ENCODE measurements at regions not wholly inside any gene's neighbourhood (a gene's known extent, or its start where the extent isn't known, plus 50 kb on each side); places are given as distances from the start of the nearest gene placed in this dataset.

GRCh38 chr11:29669310-29669709 lies 347.5 kb downstream of the KCNA4 start:
- peaks cover 1% of the 10 kb centered on the region for H3K27me3 Mint-ChIP-seq (ENCODE audit: unreplicated experiment)
- no peak for TF ChIP-seq CTCF (IDR thresholded peaks at IDR 0.05; ENCODE audit: unreplicated experiment)
- H3K4me3 Mint-ChIP-seq (ENCODE audit: unreplicated experiment), result no peak overlapping the region
- H3K36me3 Mint-ChIP-seq (ENCODE audit: low read depth, unreplicated experiment), result no peaks in the 10 kb centered on the region
- H3K4me1 Mint-ChIP-seq (ENCODE audit: unreplicated experiment), result no peaks in the 10 kb centered on the region
- H3K9me3 Mint-ChIP-seq (ENCODE audit: unreplicated experiment), result no peaks in the 10 kb centered on the region
- DNase-seq (ENCODE audit: low spot score), result no peak
- H3K27ac Mint-ChIP-seq (ENCODE audit: unreplicated experiment), result no peak overlapping the region

- Mint-ChIP-seq H3K4me1 (ENCODE audit: unreplicated experiment) (no peaks in the 10 kb centered on the region), H3K27ac (ENCODE audit: unreplicated experiment) (no peak overlapping the region), H3K9me3 (ENCODE audit: unreplicated experiment) (no peaks in the 10 kb centered on the region), H3K4me3 (ENCODE audit: unreplicated experiment) (no peak overlapping the region), H3K27me3 (ENCODE audit: unreplicated experiment) (no peaks in the 10 kb centered on the region), H3K36me3 (ENCODE audit: low read depth, unreplicated experiment) (no peaks in the 10 kb centered on the region)
- TF ChIP-seq CTCF (IDR thresholded peaks at IDR 0.05; ENCODE audit: unreplicated experiment), result no peak
- no peak for DNase-seq (ENCODE audit: low spot score)
These were observed 359.1 kb downstream of the KCNA4 start for GRCh38 chr11:29657709-29658108.

GRCh38 chr11:29656597-29656996 lies 360.2 kb downstream of the KCNA4 start:
- no peak overlapping the region for H3K4me3 Mint-ChIP-seq (ENCODE audit: unreplicated experiment)
- no peak for DNase-seq (ENCODE audit: low spot score)
- TF ChIP-seq CTCF (IDR thresholded peaks at IDR 0.05; ENCODE audit: unreplicated experiment), result no peak
- no peak overlapping the region for H3K27ac Mint-ChIP-seq (ENCODE audit: unreplicated experiment)
- H3K4me1 Mint-ChIP-seq (ENCODE audit: unreplicated experiment), result no peaks in the 10 kb centered on the region
- H3K27me3 Mint-ChIP-seq (ENCODE audit: unreplicated experiment), result no peaks in the 10 kb centered on the region
- no peaks in the 10 kb centered on the region for H3K36me3 Mint-ChIP-seq (ENCODE audit: low read depth, unreplicated experiment)
- no peaks in the 10 kb centered on the region for H3K9me3 Mint-ChIP-seq (ENCODE audit: unreplicated experiment)

- DNase-seq (ENCODE audit: low spot score), result no peak
- no peak for TF ChIP-seq CTCF (IDR thresholded peaks at IDR 0.05; ENCODE audit: unreplicated experiment)
- Mint-ChIP-seq H3K4me1 (ENCODE audit: unreplicated experiment) (no peaks in the 10 kb centered on the region), H3K27me3 (ENCODE audit: unreplicated experiment) (no peaks in the 10 kb centered on the region), H3K4me3 (ENCODE audit: unreplicated experiment) (no peak overlapping the region), H3K9me3 (ENCODE audit: unreplicated experiment) (no peaks in the 10 kb centered on the region), H3K27ac (ENCODE audit: unreplicated experiment) (no peak overlapping the region), H3K36me3 (ENCODE audit: low read depth, unreplicated experiment) (no peaks in the 10 kb centered on the region)
These were observed 371.5 kb downstream of the KCNA4 start for GRCh38 chr11:29645373-29645772.

GRCh38 chr11:29641201-29641600 lies 375.6 kb downstream of the KCNA4 start:
- no peak for DNase-seq (ENCODE audit: low spot score)
- no peak for TF ChIP-seq CTCF (IDR thresholded peaks at IDR 0.05; ENCODE audit: unreplicated experiment)
- H3K36me3 Mint-ChIP-seq (ENCODE audit: low read depth, unreplicated experiment), result no peaks in the 10 kb centered on the region
- no peaks in the 10 kb centered on the region for H3K9me3 Mint-ChIP-seq (ENCODE audit: unreplicated experiment)
- H3K4me1 Mint-ChIP-seq (ENCODE audit: unreplicated experiment), result no peaks in the 10 kb centered on the region
- H3K27ac Mint-ChIP-seq (ENCODE audit: unreplicated experiment), result no peak overlapping the region
- no peak overlapping the region for H3K4me3 Mint-ChIP-seq (ENCODE audit: unreplicated experiment)
- H3K27me3 Mint-ChIP-seq (ENCODE audit: unreplicated experiment), result no peaks in the 10 kb centered on the region

All from endothelial cell (in vitro differentiated cells).